RWPE2 (cell line): ENCODE measurements at regions not wholly inside any gene's neighbourhood (a gene's known extent, or its start where the extent isn't known, plus 50 kb on each side); places are given as distances from the start of the nearest gene placed in this dataset.

Source experiments
- ATAC-seq: fragments of 200-7000 bp; cut with Tn5 transposase; 3 replicates; pipeline ENCODE4 v1.9.1; 2021; ENCODE audit warnings: low read depth
- DNase-seq: peaks from one replicate; pipeline ENCODE4 v3.0.0-alpha.2; 2020; ENCODE audit warnings: low spot score
- H3K27ac ChIP-seq: fragments of 450-650 bp; 2 replicates; pipeline ENCODE4 v1.5.1; 2017; ENCODE audit warnings: mild to moderate bottlenecking; ENCODE audit not compliant: poor library complexity, severe bottlenecking
- H3K27me3 ChIP-seq: fragments of 250-450 bp; sonication (Bioruptor Pico); 2 replicates; pipeline ENCODE4 v1.5.1; 2021; ENCODE audit warnings: mild to moderate bottlenecking, moderate library complexity; ENCODE audit not compliant: insufficient read depth, poor library complexity, severe bottlenecking
- H3K36me3 ChIP-seq: fragments of 250-450 bp; sonication (Bioruptor Pico); 2 replicates; pipeline ENCODE4 v1.5.1; 2020; ENCODE audit warnings: low read depth, mild to moderate bottlenecking, moderate library complexity
- H3K4me1 ChIP-seq: fragments of 250-450 bp; sonication (Bioruptor Pico); 2 replicates; pipeline ENCODE4 v1.5.1; 2021; ENCODE audit warnings: mild to moderate bottlenecking, moderate library complexity; ENCODE audit not compliant: insufficient read depth, poor library complexity, severe bottlenecking
- H3K4me3 ChIP-seq: fragments of 250-450 bp; sonication (Bioruptor Pico); 2 replicates; pipeline ENCODE4 v1.5.1; 2021; ENCODE audit warnings: mild to moderate bottlenecking, moderate library complexity; ENCODE audit not compliant: severe bottlenecking
- H3K9me3 ChIP-seq: fragments of 250-450 bp; sonication (Bioruptor Pico); 2 replicates; pipeline ENCODE4 v1.5.1; 2021; ENCODE audit warnings: mild to moderate bottlenecking, moderate library complexity; ENCODE audit not compliant: severe bottlenecking
- TF ChIP-seq, protein P1 (sequence below): fragments of 450-650 bp; IDR thresholded peaks from one replicate; pipeline ENCODE4 v1.5.1; 2017; ENCODE audit warnings: mild to moderate bottlenecking, moderate library complexity; ENCODE audit not compliant: poor library complexity, severe bottlenecking

DNA sequence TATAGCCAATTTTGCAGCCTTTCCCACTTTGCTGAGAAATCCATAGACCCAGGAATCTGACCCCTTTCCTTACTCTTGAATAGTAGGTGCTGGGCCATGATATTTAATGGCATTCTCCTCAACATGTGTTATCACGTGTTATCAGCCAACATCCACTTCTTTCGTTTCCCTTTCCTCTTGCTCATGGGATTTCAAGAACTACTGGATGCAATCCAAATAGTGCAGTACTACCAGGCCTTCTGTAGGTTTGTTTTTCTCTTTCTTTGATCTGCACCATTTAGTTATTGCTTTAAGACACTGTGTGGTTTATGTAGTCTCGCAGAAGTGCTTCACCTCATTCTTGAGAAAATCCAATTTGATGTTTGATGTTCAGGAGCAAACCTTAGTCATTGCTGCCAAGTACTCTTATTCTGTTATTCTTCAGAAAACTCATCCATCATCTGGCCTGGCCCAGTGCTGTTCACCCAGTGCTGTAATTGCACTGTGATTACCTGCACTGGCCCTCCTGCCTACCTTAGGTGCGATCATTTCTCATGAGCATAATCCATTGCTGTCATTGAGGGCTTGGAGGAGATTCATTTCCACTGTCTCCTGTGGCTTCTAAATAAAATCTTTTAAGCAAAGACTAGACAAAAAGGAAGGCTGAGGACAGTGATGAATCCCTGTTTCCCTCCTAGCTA lies 315.3 kb downstream of the BMPER start:
- Histone ChIP-seq H3K4me1 (no peaks in the 10 kb centered on the region), H3K27me3 (no peaks in the 10 kb centered on the region), H3K4me3 (no peak overlapping the region), H3K9me3 (no peaks in the 10 kb centered on the region), H3K27ac (no peak overlapping the region), H3K36me3 (no peaks in the 10 kb centered on the region)
- TF ChIP-seq, protein P1, sequence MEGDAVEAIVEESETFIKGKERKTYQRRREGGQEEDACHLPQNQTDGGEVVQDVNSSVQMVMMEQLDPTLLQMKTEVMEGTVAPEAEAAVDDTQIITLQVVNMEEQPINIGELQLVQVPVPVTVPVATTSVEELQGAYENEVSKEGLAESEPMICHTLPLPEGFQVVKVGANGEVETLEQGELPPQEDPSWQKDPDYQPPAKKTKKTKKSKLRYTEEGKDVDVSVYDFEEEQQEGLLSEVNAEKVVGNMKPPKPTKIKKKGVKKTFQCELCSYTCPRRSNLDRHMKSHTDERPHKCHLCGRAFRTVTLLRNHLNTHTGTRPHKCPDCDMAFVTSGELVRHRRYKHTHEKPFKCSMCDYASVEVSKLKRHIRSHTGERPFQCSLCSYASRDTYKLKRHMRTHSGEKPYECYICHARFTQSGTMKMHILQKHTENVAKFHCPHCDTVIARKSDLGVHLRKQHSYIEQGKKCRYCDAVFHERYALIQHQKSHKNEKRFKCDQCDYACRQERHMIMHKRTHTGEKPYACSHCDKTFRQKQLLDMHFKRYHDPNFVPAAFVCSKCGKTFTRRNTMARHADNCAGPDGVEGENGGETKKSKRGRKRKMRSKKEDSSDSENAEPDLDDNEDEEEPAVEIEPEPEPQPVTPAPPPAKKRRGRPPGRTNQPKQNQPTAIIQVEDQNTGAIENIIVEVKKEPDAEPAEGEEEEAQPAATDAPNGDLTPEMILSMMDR = no peak
- ATAC-seq = no peak
- DNase-seq = no peak

DNA sequence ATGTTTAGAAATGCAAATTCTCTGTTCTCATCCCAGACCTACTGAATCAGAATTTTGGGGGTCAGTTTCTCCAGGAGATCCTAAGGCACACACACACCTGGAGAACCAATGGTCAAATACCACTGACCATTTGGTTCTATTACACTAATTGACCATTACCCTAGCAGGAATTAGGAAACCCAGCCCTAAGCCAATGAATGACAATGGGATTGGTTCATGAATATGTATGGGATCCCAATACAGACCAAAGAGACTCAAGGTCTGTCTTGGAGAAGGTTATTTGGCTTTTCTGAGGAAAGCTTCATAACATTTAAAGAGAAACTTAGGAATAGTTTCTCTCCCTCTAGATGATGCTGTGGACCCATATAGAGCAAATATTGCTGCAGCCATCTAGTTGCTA lies 317.0 kb downstream of the BMPER start:
- no peaks in the 10 kb centered on the region for H3K4me1 ChIP-seq
- H3K36me3 ChIP-seq = no peaks in the 10 kb centered on the region
- DNase-seq = no peak
- TF ChIP-seq, protein P1 = no peak
- no peaks in the 10 kb centered on the region for H3K27me3 ChIP-seq
- H3K4me3 ChIP-seq = no peak overlapping the region
- no peak overlapping the region for H3K27ac ChIP-seq
- ATAC-seq = no peak
- H3K9me3 ChIP-seq = no peaks in the 10 kb centered on the region

DNA sequence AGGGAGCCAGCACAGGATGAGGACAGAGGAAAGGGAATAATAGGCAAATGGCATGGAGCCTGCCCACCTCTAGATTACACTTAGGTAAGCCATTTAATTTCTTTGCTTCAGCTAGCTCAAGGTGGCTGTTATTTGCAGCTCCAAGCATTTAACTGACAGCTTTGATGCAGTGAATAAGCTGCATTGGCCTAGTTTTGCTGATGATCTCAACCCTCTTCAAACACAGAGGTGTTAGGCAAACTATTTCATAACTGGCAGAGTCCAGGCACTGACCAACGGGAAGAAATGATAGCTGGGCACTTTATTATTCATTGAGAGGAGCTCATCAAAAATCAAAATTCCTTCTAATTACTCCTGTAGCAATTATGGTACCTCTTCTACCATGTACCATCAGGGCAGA lies 317.4 kb downstream of the BMPER start:
- ATAC-seq (no peak), DNase-seq (no peak)
- no peaks in the 10 kb centered on the region for H3K36me3 ChIP-seq
- H3K27me3 ChIP-seq = no peaks in the 10 kb centered on the region
- H3K4me1 ChIP-seq = no peaks in the 10 kb centered on the region
- no peak overlapping the region for H3K4me3 ChIP-seq
- TF ChIP-seq, protein P1 = no peak
- no peak overlapping the region for H3K27ac ChIP-seq
- H3K9me3 ChIP-seq = no peaks in the 10 kb centered on the region

DNA sequence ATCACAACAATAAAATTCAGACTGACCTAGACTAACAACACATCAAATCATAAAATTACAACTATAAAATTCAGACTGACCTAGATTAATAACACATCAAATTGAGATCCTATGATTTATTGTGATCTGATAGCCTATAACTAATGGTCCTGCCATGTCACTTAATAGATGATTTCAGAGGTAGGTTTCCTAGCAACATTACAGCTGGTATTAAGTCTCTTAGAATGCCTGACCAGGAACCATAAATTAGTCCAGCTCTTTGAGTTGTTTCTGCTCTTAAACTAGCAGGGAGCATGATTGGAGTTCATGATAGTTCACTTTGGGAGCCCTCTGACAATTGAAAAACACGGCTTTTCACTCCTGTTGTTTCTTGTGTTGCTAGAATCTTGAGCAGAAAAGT lies 318.9 kb downstream of the BMPER start:
- Histone ChIP-seq H3K36me3 (no peaks in the 10 kb centered on the region), H3K27ac (no peak overlapping the region), H3K9me3 (no peaks in the 10 kb centered on the region), H3K4me1 (no peaks in the 10 kb centered on the region), H3K4me3 (no peak overlapping the region), H3K27me3 (no peaks in the 10 kb centered on the region)
- ATAC-seq = no peak
- no peak for DNase-seq
- TF ChIP-seq, protein P1 = no peak

DNA sequence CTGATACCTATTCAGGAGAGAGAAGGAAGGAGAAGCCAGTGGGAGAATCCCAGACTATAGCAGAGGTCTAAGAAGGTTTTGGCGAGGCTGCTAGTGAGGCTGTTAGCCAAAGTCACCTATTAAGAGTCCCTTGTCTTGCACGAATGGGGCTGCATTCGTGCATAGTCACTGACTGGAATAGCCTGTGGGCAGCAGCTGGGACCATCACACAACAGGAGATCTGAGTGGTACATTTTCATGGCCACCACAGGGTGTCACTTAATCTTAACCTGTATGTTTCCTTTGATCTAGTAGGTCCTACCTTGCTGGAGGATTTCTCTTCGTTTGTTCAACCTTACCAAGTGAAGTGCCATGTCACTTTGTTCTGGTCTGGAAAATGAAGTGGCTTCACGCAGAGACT lies 319.9 kb downstream of the BMPER start:
- no peak for DNase-seq
- Histone ChIP-seq H3K4me3 (no peak overlapping the region), H3K9me3 (no peaks in the 10 kb centered on the region), H3K27ac (no peak overlapping the region), H3K36me3 (no peaks in the 10 kb centered on the region), H3K27me3 (no peaks in the 10 kb centered on the region), H3K4me1 (no peaks in the 10 kb centered on the region)
- no peak for ATAC-seq
- TF ChIP-seq, protein P1 = no peak
